Endothelial cell of umbilical vein (primary cell): ENCODE measurements at regions not wholly inside any gene's neighbourhood (a gene's known extent, or its start where the extent isn't known, plus 50 kb on each side); places are given as distances from the start of the nearest gene placed in this dataset.

Source experiments
- CTCF ChIP-seq, 2 donors: IDR thresholded peaks; 1 replicate in 1 of 2; 2 replicates in 1 of 2; pipeline ENCODE4 v1.5.1; 2011; ENCODE audit warnings: low read length in 2 of 2, mild to moderate bottlenecking in 2 of 2, moderate library complexity in 2 of 2, control low read depth in 1 of 2, inconsistent platforms in 1 of 2, low read depth in 1 of 2; ENCODE audit not compliant: insufficient read depth in 1 of 2; ENCODE audit errors: extremely low read depth in 1 of 2
- EZH2 ChIP-seq: IDR thresholded peaks from 2 replicates; pipeline ENCODE4 v1.6.1; 2012; ENCODE audit warnings: borderline replicate concordance, low read depth, mild to moderate bottlenecking, moderate library complexity, low read length, inconsistent platforms; ENCODE audit not compliant: severe bottlenecking
- FOS ChIP-seq: IDR thresholded peaks from 2 replicates; pipeline ENCODE4 v1.6.1; 2011; ENCODE audit warnings: mild to moderate bottlenecking, low read length, moderate library complexity, borderline replicate concordance; ENCODE audit not compliant: insufficient read depth
- JUN ChIP-seq: IDR thresholded peaks from 2 replicates; pipeline ENCODE4 v1.6.1; 2011; ENCODE audit warnings: borderline replicate concordance, low read depth; ENCODE audit not compliant: insufficient read length, insufficient read depth
- MAX ChIP-seq: IDR thresholded peaks from 2 replicates; pipeline ENCODE4 v1.6.1; 2011; ENCODE audit not compliant: insufficient read depth, insufficient read length
- MYC ChIP-seq: IDR thresholded peaks from one replicate; pipeline ENCODE4 v1.6.1; 2011; ENCODE audit warnings: mild to moderate bottlenecking, low read depth, low read length
- POLR2A ChIP-seq: IDR thresholded peaks from 2 replicates; pipeline ENCODE4 v1.6.1; 2012; ENCODE audit warnings: low read depth, mild to moderate bottlenecking, control low read depth, low read length
- POLR2AphosphoS5 ChIP-seq: IDR thresholded peaks from 2 replicates; pipeline ENCODE4 v1.6.1; 2012; ENCODE audit warnings: low read depth, mild to moderate bottlenecking, control low read depth, low read length, moderate library complexity; ENCODE audit not compliant: insufficient read depth

GRCh38 chr2:217051416-217051815, 191.6 kb upstream of the TNP1 start:
- TF ChIP-seq EZH2: no peak
- TF ChIP-seq POLR2A: no peak
- TF ChIP-seq CTCF (IDR thresholded peaks at IDR 0.05; ENCODE audit: extremely low read depth in 1 of 2, insufficient read depth in 1 of 2, low read depth in 1 of 2, low read length in 2 of 2): no peak
- no peak for TF ChIP-seq MYC
- no peak for TF ChIP-seq POLR2AphosphoS5
- TF ChIP-seq MAX: no peak
- TF ChIP-seq FOS: no peak
- TF ChIP-seq JUN: no peak
